PC-9 (cell line): ENCODE measurements at regions not wholly inside any gene's neighbourhood (a gene's known extent, or its start where the extent isn't known, plus 50 kb on each side); places are given as distances from the start of the nearest gene placed in this dataset.
A peak's percentile ranks its signal among the peaks of the same experiment; 100 is the strongest.

Experiments used
- BruUV-seq: library from RNA; stranded (reverse); fragments of 400-500 nt; replicated peaks from 2 replicates; lab custom pipeline; 2021; lab: Mats Ljungman, UMichigan
- CTCF ChIA-PET: fragments of 300-600 bp; sonication (Branson Sonifier 250); formaldehyde crosslinking; loops from one replicate; lab custom pipeline; 2022; ENCODE audit warnings: antibody characterized with exemption; lab: Charles Lee
- POLR2A ChIA-PET: fragments of 300-600 bp; sonication (Branson Sonifier 250); formaldehyde crosslinking; loops from one replicate; lab custom pipeline; 2022; ENCODE audit warnings: antibody characterized with exemption; ENCODE audit not compliant: unreplicated experiment; lab: Charles Lee
- DNase-seq, 2 experiments: peaks; one replicate each; pipeline versions ENCODE4 v3.0.0 to v3.0.0-alpha.2; 2015 to 2022; ENCODE audit warnings: mixed read lengths in 1 of 2
- H2AFZ ChIP-seq: fragments of 200-600 bp; sonication (generic); 2 replicates; pipeline ENCODE4 v1.8.1; 2017; ENCODE audit warnings: antibody characterized with exemption
- H3F3A ChIP-seq: fragments of 200-600 bp; sonication (generic); 2 replicates; pipeline ENCODE4 v1.8.1; 2017; ENCODE audit warnings: antibody characterized with exemption, mild to moderate bottlenecking, low read depth; ENCODE audit not compliant: insufficient read depth
- H3K27ac ChIP-seq: fragments of 200-600 bp; sonication (generic); 2 replicates; pipeline ENCODE4 v1.6.1; 2016; ENCODE audit warnings: mixed run types
- H3K27me3 ChIP-seq: fragments of 200-600 bp; sonication (generic); 2 replicates; pipeline ENCODE4 v1.6.1; 2016; ENCODE audit warnings: low read depth, mixed run types; ENCODE audit not compliant: insufficient read depth
- H3K36me3 ChIP-seq: fragments of 200-600 bp; sonication (generic); 2 replicates; pipeline ENCODE4 v1.6.1; 2016; ENCODE audit warnings: low read depth, mixed run types
- H3K4me1 ChIP-seq: fragments of 200-600 bp; sonication (generic); replicated peaks from 2 replicates; pipeline ENCODE4 v1.6.1; 2016; ENCODE audit warnings: mixed run types; ENCODE audit not compliant: insufficient read depth
- H3K4me2 ChIP-seq: fragments of 200-600 bp; sonication (generic); 2 replicates; pipeline ENCODE4 v1.6.1; 2017; ENCODE audit warnings: mixed run types
- H3K4me3 ChIP-seq: fragments of 200-600 bp; sonication (generic); 2 replicates; pipeline ENCODE4 v1.6.1; 2016; ENCODE audit warnings: mixed run types
- H3K79me2 ChIP-seq: fragments of 200-600 bp; sonication (generic); 2 replicates; pipeline ENCODE4 v1.6.1; 2017; ENCODE audit warnings: low read depth, mixed run types
- H3K9me2 ChIP-seq: fragments of 200-600 bp; sonication (generic); 2 replicates; pipeline ENCODE4 v1.8.1; 2017; ENCODE audit warnings: mild to moderate bottlenecking; ENCODE audit not compliant: insufficient read depth
- H3K9me3 ChIP-seq: fragments of 200-600 bp; sonication (generic); 2 replicates; pipeline ENCODE4 v1.8.1; 2016; ENCODE audit warnings: low read depth; ENCODE audit not compliant: insufficient read depth
- H4K20me1 ChIP-seq: fragments of 200-600 bp; sonication (generic); 2 replicates; pipeline ENCODE4 v1.8.1; 2017; ENCODE audit not compliant: insufficient read depth
- CTCF ChIP-seq: fragments of 200-600 bp; sonication (generic); conservative IDR thresholded peaks from 2 replicates; pipeline ENCODE4 v1.6.1; 2017; ENCODE audit warnings: mixed run types, antibody characterized with exemption, mild to moderate bottlenecking, moderate library complexity
- EZH2 ChIP-seq: fragments of 200-600 bp; sonication (generic); IDR thresholded peaks from 2 replicates; pipeline ENCODE4 v1.8.0; 2017; ENCODE audit warnings: antibody characterized with exemption, low read depth
- intact Hi-C: fragments of 100-400 bp; cut with micrococcal nuclease; formaldehyde crosslinking; loops from one replicate; pipeline ENCODE4 v1.10.0; 2022; ENCODE audit not compliant: unreplicated experiment

- Histone ChIP-seq H4K20me1 (no peaks in the 10 kb centered on the region), H3K4me2 (no peak overlapping the region), H3K27ac (no peak overlapping the region), H3K79me2 (no peaks in the 10 kb centered on the region), H3K27me3 (no peaks in the 10 kb centered on the region), H3F3A (no peaks in the 10 kb centered on the region), H3K4me1 (no peaks in the 10 kb centered on the region), H2AFZ (no peak overlapping the region), H3K4me3 (no peak overlapping the region), H3K36me3 (no peaks in the 10 kb centered on the region), H3K9me2 (no peaks in the 10 kb centered on the region), H3K9me3 (no peaks in the 10 kb centered on the region)
- no peak for DNase-seq
- TF ChIP-seq EZH2 (no peak), CTCF (no peak)
- BruUV-seq, result no TSS peak
- ChIA-PET CTCF (no interaction called here), POLR2A (interaction anchor here (0.6 to 0.7 kb wide), 2 partner anchors 26 to 54 kb away, joined by 4 to 6 read pairs; no protein-coding TSS in a partner anchor)
- intact Hi-C loops, result no loop called here
Observed at GRCh38 chr1:65512967-65513780, 92.7 kb downstream of the LEPR start.

- no TSS peak for BruUV-seq
- ChIA-PET POLR2A (interaction anchor here (0.6 kb wide), 1 partner anchor 25 kb away, joined by 6 read pairs; no protein-coding TSS in a partner anchor), CTCF (no interaction called here)
- H3K9me2 ChIP-seq, result no peaks in the 10 kb centered on the region
- H3K9me3 ChIP-seq, result no peaks in the 10 kb centered on the region
- H3K79me2 ChIP-seq, result no peaks in the 10 kb centered on the region
- no peak overlapping the region for H3K4me3 ChIP-seq
- peak in 1 of 2 experiments; percentile 52 for DNase-seq
- TF ChIP-seq EZH2, result no peak
- TF ChIP-seq CTCF, result no peak
- no peaks in the 10 kb centered on the region for H4K20me1 ChIP-seq
- intact Hi-C loops, result no loop called here
- H3K4me1 ChIP-seq, result no peaks in the 10 kb centered on the region
- H3K4me2 ChIP-seq, result no peak overlapping the region
- H3K27ac ChIP-seq, result no peak overlapping the region
- H2AFZ ChIP-seq, result no peak overlapping the region
- no peaks in the 10 kb centered on the region for H3K36me3 ChIP-seq
- no peaks in the 10 kb centered on the region for H3K27me3 ChIP-seq
- no peaks in the 10 kb centered on the region for H3F3A ChIP-seq
Observed at GRCh38 chr1:65514041-65514440, 93.6 kb downstream of the LEPR start.

- BruUV-seq, result no TSS peak
Observed at GRCh38 chr1:65524931-65525265, 104.4 kb downstream of the LEPR start.

More at GRCh38 chr1:65524931-65525265, 104.4 kb downstream of the LEPR start:
- Histone ChIP-seq H3K4me3 (no peak overlapping the region), H3F3A (no peaks in the 10 kb centered on the region), H3K36me3 (no peaks in the 10 kb centered on the region), H3K9me3 (no peaks in the 10 kb centered on the region), H3K9me2 (no peaks in the 10 kb centered on the region), H2AFZ (no peak overlapping the region), H3K27me3 (no peaks in the 10 kb centered on the region), H4K20me1 (no peaks in the 10 kb centered on the region; the same call in 1 of the 2 replicates), H3K4me1 (no peaks in the 10 kb centered on the region), H3K27ac (no peak overlapping the region), H3K79me2 (no peaks in the 10 kb centered on the region), H3K4me2 (no peak overlapping the region)
- intact Hi-C loops, result no loop called here
- no peak for DNase-seq
- no peak for TF ChIP-seq CTCF
- TF ChIP-seq EZH2, result no peak
- ChIA-PET CTCF (interaction anchor here (0.6 kb wide), 1 partner anchor 223 kb away, joined by 3 read pairs; no protein-coding TSS in a partner anchor), POLR2A (no interaction called here)
